Activated T-helper 9 cell treated with anti-CD3 and anti-CD28 coated beads, Interleukin-2, amount 50 U/mL, for 16 hours (primary cell): ENCODE measurements at regions not wholly inside any gene's neighbourhood (a gene's known extent, or its start where the extent isn't known, plus 50 kb on each side); places are given as distances from the start of the nearest gene placed in this dataset.

Experiments
- DNase-seq: peaks from one replicate; pipeline ENCODE4 v3.0.0-alpha.2; 2020; ENCODE audit warnings: low read depth

DNA sequence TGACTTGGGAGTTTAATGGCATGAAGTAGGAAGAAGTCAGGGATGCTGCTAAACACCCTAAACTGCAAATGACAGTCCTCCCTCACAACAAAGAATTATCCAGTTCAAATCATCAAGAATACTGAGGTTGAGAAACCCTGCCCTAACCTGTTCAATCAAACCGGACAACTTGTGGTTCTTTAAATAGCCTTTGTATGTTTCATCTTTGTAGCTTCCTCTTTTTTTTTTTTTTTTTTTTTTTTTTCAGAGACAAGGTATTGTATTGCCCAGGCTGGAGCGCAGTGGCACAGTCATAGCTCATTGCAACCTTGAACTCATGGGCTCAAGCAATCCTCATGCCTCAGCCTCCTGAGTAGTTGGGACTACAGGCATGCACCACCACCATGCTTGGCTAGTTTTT is 52.5 kb upstream of the TTC29 start:
- no peak for DNase-seq

DNA sequence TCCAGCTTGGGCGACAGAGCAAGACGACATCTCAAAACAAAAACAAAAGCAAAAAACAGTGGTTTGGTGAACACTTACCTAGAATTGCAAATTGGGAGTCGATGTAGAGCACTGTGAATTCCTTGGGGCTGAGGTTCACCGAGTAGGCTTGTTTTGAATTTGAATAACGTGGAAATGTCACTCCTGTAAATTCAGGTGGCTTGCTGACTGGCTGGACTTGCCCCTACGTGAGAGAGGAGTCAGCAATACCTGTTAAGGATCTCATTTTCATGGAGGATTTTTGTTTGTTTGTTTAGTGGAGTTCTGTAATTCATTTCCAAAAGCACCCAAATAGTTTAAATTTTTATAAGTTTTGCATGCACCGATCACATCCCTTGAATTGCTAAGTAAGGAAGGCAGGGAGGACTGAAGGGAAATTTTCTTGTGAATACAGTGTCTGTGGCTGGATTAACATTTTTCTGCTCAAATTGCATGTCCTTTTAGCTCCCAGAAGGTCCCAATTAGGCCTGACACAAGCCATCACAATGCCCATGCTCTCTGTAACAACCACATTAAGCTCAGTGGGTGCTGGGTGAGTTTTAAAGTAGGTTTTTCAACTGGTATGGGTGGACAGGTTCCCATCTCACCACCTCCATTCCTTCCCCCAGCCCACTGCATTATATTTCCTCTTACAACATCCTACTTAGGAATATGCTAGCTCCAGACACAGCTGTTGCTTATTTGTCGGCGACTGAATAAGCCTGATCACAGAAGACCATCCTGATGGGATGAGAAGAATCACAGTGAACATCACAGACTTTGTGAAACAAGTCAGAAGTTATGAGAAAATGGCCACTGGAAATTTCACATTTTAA is 58.5 kb upstream of the TTC29 start:
- DNase-seq, result no peak

DNA sequence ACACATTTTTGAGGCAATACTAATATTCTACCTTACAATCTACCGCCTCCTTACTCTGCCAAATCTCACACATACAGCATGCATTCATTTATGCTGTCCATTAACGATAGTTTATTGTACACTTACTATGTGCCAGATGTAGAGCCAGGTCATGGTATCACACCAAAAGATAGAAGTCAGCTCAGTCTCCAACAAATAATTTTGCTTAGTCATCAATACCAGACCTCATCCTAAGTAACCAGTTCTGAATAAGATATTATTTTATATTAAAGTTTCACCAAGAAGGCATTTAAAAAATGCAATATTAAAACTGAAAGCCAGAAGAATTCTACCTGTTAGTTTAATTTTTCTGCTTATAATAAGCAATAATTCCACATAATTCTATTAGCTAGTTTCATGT is 60.6 kb upstream of the TTC29 start:
- no peak for DNase-seq

DNA sequence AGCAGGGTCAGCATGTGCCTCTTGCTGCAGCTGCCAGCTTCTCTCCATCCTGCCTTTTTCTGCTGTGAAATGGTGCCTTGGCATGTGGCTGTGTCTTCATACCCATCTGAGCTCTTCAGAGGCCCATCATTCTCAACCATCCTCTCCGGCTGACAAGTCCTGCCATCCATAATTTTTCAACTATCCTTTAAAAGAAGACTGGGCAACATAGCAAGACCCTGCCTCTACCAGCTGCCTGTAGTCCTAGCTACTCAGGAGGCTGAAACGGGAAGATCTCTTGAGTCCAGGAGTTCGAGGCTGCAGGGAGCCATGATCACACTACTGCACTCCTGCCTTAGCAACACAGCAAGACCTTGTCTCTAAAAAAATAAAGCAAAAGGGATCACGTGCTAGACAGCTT is 64.2 kb upstream of the TTC29 start:
- DNase-seq, result no peak

DNA sequence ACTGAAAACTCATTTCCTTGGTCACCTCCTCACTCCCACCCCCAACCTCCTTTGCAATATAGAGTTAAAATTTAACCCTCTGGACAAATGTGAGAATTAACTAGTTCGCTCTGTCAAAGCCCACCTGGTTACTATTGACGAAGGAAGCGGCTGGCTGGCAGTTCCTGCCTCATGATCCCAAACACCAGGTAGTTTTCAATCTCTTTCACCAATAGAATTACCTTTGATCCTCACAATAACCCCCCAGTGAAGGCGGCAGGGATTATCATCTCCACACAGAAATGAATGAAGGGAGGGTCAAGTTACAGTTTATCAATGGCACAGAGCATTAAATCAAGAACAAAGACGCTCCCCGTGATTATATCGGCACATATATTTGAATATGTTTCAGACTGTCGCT is 65.7 kb upstream of the TTC29 start:
- DNase-seq, result no peak

DNA sequence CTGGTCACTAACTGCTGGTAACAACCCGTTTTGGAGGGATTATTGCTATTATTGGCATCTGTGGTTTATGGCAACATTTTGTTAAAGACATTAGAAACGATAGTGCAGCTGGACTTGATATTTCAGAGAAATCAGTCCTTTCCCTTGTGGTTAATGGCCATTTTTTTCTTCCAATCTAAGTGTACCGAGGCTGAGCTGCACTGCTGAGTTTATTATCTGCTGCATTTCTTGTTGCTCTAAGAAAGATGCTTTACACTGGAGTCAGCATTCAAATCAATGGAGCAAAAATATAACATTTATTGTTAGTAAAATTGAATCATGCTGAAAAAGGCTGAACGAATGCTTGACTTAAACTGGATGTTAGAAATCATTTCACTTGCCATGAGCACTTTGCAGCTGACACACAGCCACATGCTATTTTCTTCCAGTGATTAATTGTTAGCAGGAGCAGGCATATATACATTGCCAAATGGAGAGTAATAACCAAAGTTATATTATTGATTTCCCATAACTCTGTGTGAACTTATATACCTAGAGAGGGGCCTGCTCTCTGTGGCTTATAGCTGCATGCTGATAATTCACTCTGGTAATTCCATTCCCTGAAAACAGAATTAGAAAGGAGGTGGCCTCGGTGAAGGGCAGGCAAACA is 66.5 kb upstream of the TTC29 start:
- no peak for DNase-seq

DNA sequence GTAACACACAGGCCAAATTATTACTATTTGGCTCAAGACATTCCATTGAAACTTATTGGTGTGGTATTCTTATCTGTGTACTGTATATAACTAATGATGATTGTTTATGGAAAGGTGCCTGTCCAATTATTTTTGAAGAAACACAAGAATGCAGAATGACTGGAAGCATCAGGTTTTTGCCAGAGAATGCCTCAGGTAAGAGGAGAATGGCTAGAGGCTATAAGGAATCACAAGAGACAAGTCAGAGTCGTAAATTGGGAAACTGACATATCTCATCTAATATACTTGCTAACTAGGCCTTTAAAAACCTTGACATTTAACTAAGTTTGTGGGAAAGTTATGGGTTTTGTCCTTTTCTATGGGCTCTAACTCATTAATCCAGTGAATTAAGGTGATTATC is 69.3 kb upstream of the TTC29 start:
- DNase-seq, result no peak

DNA sequence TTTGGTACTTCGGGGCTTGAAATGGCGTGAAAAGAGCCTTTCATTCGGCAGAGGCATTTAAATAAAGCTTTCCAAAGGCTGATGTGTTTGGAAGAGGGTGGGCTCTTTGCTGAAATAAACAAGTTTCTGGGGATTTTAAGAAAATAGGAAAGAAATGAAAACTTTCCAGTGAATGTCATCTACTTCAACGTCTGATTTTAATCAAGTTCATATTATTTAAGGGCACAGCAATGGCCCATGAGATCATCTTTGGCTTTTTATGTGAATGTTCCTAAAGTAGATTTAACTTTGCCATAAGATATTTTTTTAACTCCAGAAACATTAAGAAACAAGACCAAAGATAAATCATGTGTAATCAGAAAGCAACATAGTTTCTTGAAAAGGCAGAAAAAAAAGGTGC is 69.8 kb upstream of the TTC29 start:
- no peak for DNase-seq

DNA sequence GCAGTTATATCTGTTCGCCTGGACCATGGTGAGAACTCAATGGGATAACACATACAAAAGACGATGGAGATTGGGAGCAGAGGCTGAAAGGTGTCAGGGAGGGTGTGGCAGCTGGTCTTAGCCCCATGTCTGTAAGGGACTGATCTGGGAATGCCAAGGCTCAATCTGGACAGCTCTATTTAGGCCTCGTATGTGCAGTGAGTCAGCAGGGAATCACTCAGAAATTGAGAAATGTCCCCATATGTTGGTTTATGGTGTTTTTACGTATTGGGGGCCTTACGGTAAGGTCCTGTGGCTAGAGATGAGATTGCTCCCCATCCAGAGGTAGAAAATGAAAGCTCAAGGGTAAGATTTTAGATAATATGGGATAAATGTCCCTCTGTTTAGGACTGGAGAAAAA is 71.4 kb upstream of the TTC29 start:
- DNase-seq, result no peak

DNA sequence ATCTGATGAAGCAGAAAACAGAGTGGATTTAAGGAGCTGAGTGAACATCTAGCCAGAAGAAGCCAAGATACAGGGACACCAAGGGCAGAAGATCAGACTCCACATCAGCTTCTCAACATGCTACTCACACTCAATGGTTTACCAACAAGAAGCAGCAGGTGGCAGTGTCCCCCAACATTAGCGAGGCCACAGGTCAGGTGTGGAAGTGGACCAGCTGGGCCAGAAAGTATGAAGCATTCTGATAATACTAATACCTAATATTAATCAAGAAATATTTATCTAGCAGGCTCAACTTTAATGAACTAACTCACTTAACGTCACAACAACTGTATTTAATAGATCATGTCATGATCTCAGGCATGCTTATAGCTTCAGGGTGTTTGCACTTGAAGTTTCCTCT is 73.4 kb upstream of the TTC29 start:
- peak; percentile 6 for DNase-seq

DNA sequence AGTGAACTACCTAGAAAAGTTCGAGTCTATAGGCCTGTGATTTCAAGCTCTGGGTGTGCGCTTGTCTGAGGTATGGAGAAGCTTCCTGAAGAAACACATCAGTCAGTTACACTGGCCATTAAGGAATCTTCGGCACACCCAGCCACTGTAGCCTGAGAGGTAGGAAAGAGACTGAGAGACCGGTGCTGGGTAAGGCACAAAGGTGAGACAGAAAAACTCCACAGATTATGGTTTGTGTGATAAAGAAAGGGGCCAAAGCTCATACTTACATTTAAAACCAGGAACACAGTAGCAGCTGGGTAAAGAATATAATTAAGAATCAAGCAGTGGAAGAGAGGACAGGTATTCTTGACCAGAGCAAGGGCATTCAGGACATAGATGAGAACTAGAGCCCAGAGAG is 74.8 kb upstream of the TTC29 start:
- no peak for DNase-seq

DNA sequence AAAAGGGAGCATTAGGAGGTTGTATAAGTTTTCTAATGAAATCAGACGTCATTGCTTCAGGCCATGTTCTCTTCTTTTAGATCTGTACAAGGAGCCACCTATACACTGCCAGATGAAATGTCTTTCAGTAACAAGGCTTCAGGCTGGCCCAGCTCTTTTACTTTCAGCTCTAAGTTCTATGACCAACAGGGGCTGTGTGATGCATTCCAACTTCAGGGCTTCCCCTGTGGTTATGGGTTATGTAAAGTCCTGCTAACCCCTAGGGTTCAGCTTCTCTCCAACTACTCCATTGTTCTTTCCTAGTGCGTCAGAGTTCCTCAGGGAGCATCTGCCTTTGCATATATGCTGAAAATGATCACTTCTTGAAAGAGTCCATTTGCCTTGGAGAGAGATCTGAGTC is 79.4 kb upstream of the TTC29 start:
- DNase-seq, result no peak

DNA sequence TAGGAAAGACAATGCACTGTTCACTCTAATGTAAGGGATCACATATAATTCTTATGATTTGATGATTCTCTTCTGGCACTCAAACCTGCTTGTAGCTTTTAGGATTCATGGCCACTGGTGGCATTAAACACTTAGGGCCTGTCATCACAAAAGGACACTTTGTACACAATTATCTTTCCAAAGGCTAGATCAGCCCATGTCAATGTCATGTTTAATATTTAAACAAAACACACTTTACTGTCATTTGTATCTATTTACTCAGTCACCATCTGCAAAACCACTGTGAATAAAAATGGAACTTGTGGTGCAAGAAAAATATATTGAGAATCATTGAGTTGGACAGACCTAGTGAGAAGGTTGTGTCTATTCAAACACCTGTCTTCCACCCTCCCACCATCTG is 83.6 kb upstream of the TTC29 start:
- no peak for DNase-seq

DNA sequence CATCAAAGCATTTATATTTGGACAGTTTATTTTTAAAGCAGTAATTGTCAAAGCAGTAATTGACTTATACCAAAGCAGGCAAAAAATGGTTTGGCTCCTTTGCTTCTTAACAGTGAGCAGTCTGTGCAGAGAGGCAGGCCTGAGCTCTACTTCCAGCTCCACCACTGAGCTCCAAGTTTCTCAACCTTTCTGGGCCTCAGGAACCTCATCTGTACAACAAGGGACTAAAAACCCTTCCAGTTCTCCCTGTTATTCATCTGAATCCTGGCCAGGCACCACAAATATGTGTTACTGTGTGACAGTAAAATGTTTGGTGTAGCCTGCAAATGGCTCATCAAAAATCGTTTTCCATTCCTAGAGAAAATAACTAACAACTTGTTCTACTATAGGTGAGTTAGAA is 88.7 kb upstream of the TTC29 start:
- DNase-seq, result no peak

DNA sequence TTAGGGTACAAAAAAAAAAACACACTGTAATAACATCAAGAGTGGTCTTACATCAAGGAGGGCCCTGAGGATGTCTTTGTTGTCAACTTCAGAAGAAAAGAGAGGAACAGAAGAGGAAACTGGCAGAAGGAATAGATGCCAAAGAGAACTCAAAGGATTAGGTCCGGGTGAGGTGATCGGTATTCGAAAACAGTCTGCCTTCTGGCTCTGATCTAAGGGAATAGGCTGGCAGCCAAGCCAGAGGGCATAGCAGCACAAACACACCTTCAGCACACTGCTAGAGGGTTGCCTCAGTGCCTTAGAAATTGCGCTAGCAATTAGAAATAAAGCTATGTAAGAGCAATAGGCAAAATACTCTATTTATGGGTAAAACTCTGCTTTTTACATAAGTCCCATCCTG is 91.4 kb upstream of the TTC29 start:
- DNase-seq, result no peak

DNA sequence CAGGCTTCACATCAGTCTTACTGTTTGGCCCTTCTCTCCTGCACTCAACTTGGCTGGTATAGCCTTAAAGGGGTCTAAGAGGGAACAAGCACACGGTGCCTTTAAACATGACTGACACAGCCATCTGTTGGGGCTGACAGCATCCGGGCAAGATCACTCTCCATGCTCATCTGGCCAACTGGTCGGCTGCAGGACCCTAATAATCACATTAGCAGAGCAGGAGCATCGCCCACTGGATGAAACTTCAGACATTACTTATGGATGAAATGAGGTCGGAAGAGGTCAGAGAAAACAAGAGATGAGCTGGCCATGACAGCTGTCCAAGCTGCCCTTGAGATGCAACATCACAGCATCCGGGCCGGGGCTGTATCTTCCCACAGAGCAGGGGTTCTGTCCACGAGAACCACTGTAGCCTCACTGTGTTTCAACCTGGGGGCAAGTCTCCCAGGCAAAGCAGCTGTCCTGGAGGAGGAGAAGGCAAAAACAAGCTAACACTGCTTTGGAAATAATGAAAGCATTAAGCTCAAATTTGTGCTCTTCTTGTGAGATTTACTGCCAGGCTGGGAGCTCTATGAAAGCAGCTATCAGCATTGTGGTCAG is 94.4 kb upstream of the TTC29 start:
- no peak for DNase-seq

DNA sequence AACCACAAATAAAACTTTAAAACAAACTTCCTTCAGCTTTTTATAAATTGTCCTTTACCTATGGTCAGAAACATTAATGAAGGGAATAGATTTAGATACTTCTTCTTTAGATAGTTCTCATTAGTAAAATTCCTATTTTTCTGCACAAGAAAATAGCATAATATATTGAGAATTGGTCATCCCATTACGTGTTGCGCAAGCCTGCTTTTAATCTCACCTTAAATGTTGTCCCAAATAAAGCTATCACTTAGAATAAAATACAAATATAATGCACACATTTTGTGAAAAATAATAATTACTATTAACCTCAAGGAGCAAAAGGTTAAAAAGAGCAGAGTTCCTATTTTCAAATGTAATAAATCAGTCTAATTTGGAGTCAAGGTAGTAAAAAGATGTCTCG is 95.2 kb upstream of the TTC29 start:
- DNase-seq, result no peak

DNA sequence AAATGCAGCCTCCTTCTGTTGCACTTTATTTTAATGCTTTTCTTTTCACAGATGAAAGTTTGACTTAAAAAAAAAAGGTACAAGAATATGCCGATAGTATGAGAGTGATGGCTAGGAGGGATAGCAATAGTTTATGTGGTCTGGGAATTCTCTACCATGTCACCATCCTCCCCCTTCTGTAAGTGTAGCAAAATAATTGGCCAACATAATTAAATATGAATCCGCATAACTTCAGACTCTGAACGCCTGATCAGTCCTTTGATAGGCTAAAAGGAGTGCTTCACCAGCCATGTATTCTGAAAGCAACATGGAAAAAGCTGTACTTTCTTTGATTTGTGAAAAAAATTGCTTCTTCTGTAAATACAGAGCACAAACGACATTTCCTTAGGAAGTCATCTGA is 95.7 kb upstream of the TTC29 start:
- no peak for DNase-seq

DNA sequence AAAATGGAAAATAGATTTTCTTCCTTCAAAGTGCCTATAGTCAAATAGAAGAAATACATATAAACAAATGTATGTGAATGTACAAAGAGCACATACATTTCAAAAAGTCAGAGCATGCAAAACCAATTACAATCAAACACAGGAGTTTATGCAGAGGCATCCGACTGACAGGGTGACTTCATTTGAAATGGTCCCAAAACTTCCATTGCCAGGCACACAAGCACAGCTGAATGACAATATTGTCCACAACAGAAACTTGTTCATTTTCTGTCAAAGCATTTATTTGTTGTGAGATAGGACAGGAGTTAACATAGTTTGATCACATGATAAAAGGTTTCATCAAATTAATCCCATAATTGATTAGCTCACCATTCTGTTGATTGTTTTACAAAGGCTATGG is 96.4 kb upstream of the TTC29 start:
- no peak for DNase-seq

DNA sequence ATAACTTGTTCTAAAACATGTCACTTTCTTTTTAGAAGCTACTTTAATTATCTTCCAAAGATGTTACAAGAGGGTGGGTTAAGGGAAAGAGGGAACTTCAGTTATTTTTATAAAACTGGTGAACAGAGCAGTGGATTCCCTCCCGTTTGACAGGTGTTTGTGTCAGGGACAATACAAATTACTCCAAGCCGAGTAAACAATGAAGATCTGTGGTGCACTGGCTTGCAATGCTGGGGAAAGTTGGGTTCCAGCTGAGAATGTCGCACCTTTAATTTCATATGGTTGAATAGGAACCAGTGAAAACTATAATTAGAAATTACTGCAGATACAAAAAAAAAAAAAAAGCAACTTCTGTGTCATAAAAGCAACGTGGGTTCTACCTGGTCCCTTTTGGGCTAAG is 98.6 kb upstream of the TTC29 start:
- no peak for DNase-seq

DNA sequence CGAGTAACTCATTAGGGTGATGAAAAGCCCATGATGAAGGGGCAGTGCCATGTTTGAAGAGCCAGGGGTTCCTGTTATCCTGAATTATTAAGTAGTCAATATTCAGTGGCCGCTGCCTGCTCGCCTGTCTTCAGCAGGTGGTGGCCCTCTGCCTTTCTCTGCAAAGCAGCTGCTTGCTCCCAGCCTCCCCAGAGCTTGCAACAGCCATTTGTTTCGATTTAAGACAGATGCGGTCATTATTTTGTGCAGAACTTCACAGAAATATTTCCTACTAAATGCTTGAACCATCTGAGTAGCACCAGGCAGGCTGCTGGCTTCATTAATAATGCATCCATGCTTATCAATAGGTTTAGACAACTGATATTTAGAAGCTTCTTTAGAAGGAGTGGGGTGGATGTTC is 104.3 kb upstream of the TTC29 start:
- DNase-seq, result no peak

DNA sequence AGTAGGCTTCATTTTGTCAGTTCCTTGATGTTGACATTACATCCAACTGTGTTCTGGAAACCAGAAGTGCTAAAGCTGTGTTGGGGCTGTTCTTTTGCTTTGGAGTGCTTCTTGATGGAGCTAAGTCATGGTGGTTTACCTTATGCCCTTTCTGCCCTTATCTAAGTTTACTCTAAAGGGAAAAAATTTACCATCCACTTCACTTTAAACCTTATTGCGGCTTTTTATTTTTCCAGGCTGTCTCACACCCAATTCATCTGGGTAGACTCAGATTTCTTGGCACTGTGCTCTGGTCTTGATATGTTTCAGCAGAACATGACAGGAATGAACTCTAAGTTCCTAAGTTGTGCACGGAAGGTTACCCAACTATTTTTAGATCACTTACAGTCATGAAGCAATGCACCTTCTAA is 104.7 kb upstream of the TTC29 start:
- no peak for DNase-seq

DNA sequence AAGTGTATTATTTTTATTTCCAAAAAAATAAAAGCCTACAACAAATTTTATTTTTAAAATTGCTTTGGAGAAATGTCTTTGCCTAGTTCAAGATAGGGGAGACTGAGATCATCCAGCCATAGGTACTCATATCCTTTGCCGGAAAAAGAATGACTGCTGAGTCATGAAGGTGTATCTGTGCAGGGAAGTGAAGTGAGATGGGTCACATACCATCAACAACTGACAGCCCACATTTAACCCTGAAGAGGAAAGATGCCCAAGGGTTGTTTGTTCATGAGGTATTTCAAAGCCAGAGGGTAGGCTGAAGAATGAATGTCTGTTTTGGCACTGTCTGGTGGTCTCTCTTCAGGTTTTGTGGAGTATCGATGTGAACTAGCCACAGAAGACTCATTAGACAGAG is 106.7 kb upstream of the TTC29 start:
- DNase-seq, result no peak
